ENCODE measurements at regions not wholly inside any gene's neighbourhood (a gene's known extent, or its start where the extent isn't known, plus 50 kb on each side); places are given as distances from the start of the nearest gene placed in this dataset.
"Not testable (repeated sequence)": the region's sequence is repeated elsewhere in the genome, so short reads cannot be mapped to it uniquely, and the experiment has no call there.

- no peak for TF ChIP-seq CTCF (IDR thresholded peaks at IDR 0.05; ENCODE audit: low read depth, low read length)
- Histone ChIP-seq H3K36me3 (no peaks in the 10 kb centered on the region), H3K27ac (no peak overlapping the region), H3K4me3 (no peak overlapping the region), H3K27me3 (no peaks in the 10 kb centered on the region), H3K9me3 (ENCODE audit: low read depth) (no peaks in the 10 kb centered on the region), H3K4me1 (ENCODE audit: low read depth) (no peaks in the 10 kb centered on the region)
- DNase-seq (ENCODE audit: low read depth in 1 of 2, low spot score in 1 of 2), result peak; percentile 2
Observed at GRCh38 chr10:108970016-108970415, 953.3 kb downstream of the XPNPEP1 start.

- H3K36me3 ChIP-seq, result no peaks in the 10 kb centered on the region
- DNase-seq (ENCODE audit: low read depth in 1 of 2, low spot score in 1 of 2), result no peak
- H3K27me3 ChIP-seq, result no peaks in the 10 kb centered on the region
- H3K4me3 ChIP-seq, result no peak overlapping the region
- no peak for TF ChIP-seq CTCF (IDR thresholded peaks at IDR 0.05; ENCODE audit: low read depth, low read length)
- H3K4me1 ChIP-seq (ENCODE audit: low read depth), result no peaks in the 10 kb centered on the region
- no peak overlapping the region for H3K27ac ChIP-seq
- H3K9me3 ChIP-seq (ENCODE audit: low read depth), result no peaks in the 10 kb centered on the region
Observed at GRCh38 chr10:108966411-108966810, 956.9 kb downstream of the XPNPEP1 start.

- no peak for DNase-seq (ENCODE audit: low read depth in 1 of 2, low spot score in 1 of 2)
- Histone ChIP-seq H3K4me1 (ENCODE audit: low read depth) (no peaks in the 10 kb centered on the region), H3K27ac (no peak overlapping the region), H3K9me3 (ENCODE audit: low read depth) (no peaks in the 10 kb centered on the region), H3K27me3 (no peaks in the 10 kb centered on the region), H3K36me3 (no peaks in the 10 kb centered on the region), H3K4me3 (no peak overlapping the region)
- TF ChIP-seq CTCF (IDR thresholded peaks at IDR 0.05; ENCODE audit: low read depth, low read length), result no peak
Observed at GRCh38 chr10:108966005-108966404, 957.3 kb downstream of the XPNPEP1 start.

- H3K4me3 ChIP-seq, result no peak overlapping the region
- no peaks in the 10 kb centered on the region for H3K36me3 ChIP-seq
- no peaks in the 10 kb centered on the region for H3K9me3 ChIP-seq (ENCODE audit: low read depth)
- H3K27ac ChIP-seq, result no peak overlapping the region
- no peak for DNase-seq (ENCODE audit: low read depth in 1 of 2, low spot score in 1 of 2)
- no peaks in the 10 kb centered on the region for H3K4me1 ChIP-seq (ENCODE audit: low read depth)
- H3K27me3 ChIP-seq, result no peaks in the 10 kb centered on the region
- TF ChIP-seq CTCF (IDR thresholded peaks at IDR 0.05; ENCODE audit: low read depth, low read length), result no peak
Observed at GRCh38 chr10:108962172-108962571, 961.1 kb downstream of the XPNPEP1 start.

GRCh38 chr10:108957681-108958080 is 965.6 kb downstream of the XPNPEP1 start:
- Histone ChIP-seq H3K4me3 (no peak overlapping the region), H3K4me1 (ENCODE audit: low read depth) (no peaks in the 10 kb centered on the region), H3K36me3 (no peaks in the 10 kb centered on the region), H3K27me3 (no peaks in the 10 kb centered on the region), H3K27ac (no peak overlapping the region), H3K9me3 (ENCODE audit: low read depth) (no peaks in the 10 kb centered on the region)
- DNase-seq (ENCODE audit: low read depth in 1 of 2, low spot score in 1 of 2), result peak in 1 of 2 donors; percentile 27
- no peak for TF ChIP-seq CTCF (IDR thresholded peaks at IDR 0.05; ENCODE audit: low read depth, low read length)

- no peaks in the 10 kb centered on the region for H3K27me3 ChIP-seq
- DNase-seq (ENCODE audit: low read depth in 1 of 2, low spot score in 1 of 2), result no peak
- no peaks in the 10 kb centered on the region for H3K4me1 ChIP-seq (ENCODE audit: low read depth)
- TF ChIP-seq CTCF (IDR thresholded peaks at IDR 0.05; ENCODE audit: low read depth, low read length), result no peak
- no peak overlapping the region for H3K27ac ChIP-seq
- H3K36me3 ChIP-seq, result no peaks in the 10 kb centered on the region
- H3K4me3 ChIP-seq, result no peak overlapping the region
- H3K9me3 ChIP-seq (ENCODE audit: low read depth), result no peaks in the 10 kb centered on the region
Observed at GRCh38 chr10:108956149-108956548, 967.2 kb downstream of the XPNPEP1 start.

- not testable (repeated sequence) for H3K9me3 ChIP-seq (ENCODE audit: low read depth); H3K27ac ChIP-seq; H3K27me3 ChIP-seq; H3K4me3 ChIP-seq; H3K36me3 ChIP-seq; DNase-seq (ENCODE audit: low read depth in 1 of 2, low spot score in 1 of 2); H3K4me1 ChIP-seq (ENCODE audit: low read depth)
Observed at GRCh38 chr10:108920029-108920428, 1003.3 kb downstream of the XPNPEP1 start.
